Stimulated activated naive B cell treated with anti-CD40 and anti-IgM and Interleukin-4, amounts not matched to agents 10 μg/mL and 1 μg/mL and 100 μg/mL, for 72 hours (primary cell): ENCODE measurements at regions not wholly inside any gene's neighbourhood (a gene's known extent, or its start where the extent isn't known, plus 50 kb on each side); places are given as distances from the start of the nearest gene placed in this dataset.
"Not testable (repeated sequence)": the region's sequence is repeated elsewhere in the genome, so short reads cannot be mapped to it uniquely, and the experiment has no call there.

Source experiments
- ATAC-seq, 2 donors: fragments of 150-1000 bp; cut with Tn5 transposase; replicated peaks; 2 replicates each; pipeline ENCODE4 v1.10.0; 2021; ENCODE audit warnings: moderate library complexity in 1 of 2
- DNase-seq: peaks from one replicate; pipeline ENCODE4 v3.0.0; 2021
- H3K27ac Mint-ChIP-seq: one replicate; pipeline ENCODE4 v1.8.0; 2022; ENCODE audit warnings: mild to moderate bottlenecking, mixed read lengths
- H3K27me3 Mint-ChIP-seq, 2 donors: one replicate each; pipeline ENCODE4 v1.8.0; 2022; ENCODE audit warnings: mixed read lengths in 2 of 2
- H3K36me3 Mint-ChIP-seq, 2 donors: one replicate each; pipeline ENCODE4 v1.8.0; 2022; ENCODE audit warnings: mixed read lengths in 2 of 2, mild to moderate bottlenecking in 1 of 2
- H3K4me1 Mint-ChIP-seq, 2 donors: one replicate each; pipeline ENCODE4 v1.8.0; 2022; ENCODE audit warnings: mixed read lengths in 2 of 2, mild to moderate bottlenecking in 1 of 2
- H3K4me3 Mint-ChIP-seq, 2 donors: one replicate each; pipeline ENCODE4 v1.8.0; 2022; ENCODE audit warnings: mild to moderate bottlenecking in 2 of 2, mixed read lengths in 2 of 2, moderate library complexity in 1 of 2
- H3K9me3 Mint-ChIP-seq, 2 donors: one replicate each; pipeline ENCODE4 v1.8.0; 2022; ENCODE audit warnings: mixed read lengths in 2 of 2, mild to moderate bottlenecking in 1 of 2

DNA sequence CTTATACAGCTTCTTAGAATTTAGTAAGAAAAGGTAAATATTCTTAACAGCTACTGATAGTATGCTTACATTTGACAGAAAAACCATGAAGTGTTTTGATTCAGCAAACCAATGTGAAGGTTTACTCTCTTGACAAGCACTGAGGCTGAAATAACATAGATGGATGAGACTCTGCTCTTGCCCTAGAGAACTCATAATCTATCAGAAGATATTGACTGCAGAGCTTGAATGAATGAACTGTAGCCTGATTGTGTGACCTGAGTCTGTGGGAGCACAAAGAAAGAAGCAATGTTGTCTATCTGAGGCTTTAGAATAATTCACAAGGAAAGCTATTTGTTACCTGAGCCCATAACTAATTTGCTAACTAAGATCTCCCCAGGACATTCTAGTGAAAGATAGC, 1235.3 kb downstream of the OLFM4 start:
- Mint-ChIP-seq H3K27ac (no peak overlapping the region), H3K36me3 (no peaks in the 10 kb centered on the region), H3K4me3 (no peak overlapping the region), H3K4me1 (no peaks in the 10 kb centered on the region), H3K9me3 (peaks cover 5 to 14% of the 10 kb centered on the region in 2 donors), H3K27me3 (no peaks in the 10 kb centered on the region)
- DNase-seq (no peak), ATAC-seq (no peak)

- H3K9me3 Mint-ChIP-seq, result peaks cover 16 to 17% of the 10 kb centered on the region in 2 donors
- H3K4me3 Mint-ChIP-seq, H3K36me3 Mint-ChIP-seq, H3K4me1 Mint-ChIP-seq, ATAC-seq, H3K27me3 Mint-ChIP-seq, H3K27ac Mint-ChIP-seq, DNase-seq: not testable (repeated sequence)
Measured at GRCh38 chr13:54267253-54267668, 1238.6 kb downstream of the OLFM4 start.

DNA sequence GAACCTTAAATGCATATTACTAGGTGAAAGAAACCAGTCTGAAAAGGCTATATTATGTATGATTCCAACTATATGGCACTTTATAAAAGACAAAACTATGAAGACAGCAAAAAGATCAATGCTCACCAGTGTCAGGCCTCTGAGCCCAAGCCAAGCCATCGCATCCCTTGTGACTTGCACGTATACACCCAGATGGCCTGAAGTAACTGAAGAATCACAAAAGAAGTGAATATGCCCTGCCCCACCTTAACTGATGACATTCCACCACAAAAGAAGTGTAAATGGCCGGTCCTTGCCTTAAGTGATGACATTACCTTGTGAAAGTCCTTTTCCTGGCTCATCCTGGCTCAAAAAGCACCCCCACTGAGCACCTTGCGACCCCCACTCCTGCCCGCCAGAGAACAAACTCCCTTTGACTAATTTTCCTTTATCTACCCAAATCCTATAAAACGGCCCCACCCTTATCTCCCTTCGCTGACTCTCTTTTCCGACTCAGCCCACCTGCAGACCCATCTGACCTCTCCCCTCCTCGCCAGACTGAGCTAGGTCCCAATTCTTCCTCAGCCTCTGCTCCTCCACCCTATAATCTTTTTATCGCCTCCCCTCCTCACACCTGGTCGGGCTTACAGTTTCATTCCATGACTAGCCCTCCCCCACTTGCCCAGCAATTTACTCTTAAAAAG, 1239.5 kb downstream of the OLFM4 start:
- not testable (repeated sequence) for H3K36me3 Mint-ChIP-seq, H3K27ac Mint-ChIP-seq, H3K27me3 Mint-ChIP-seq, ATAC-seq, H3K4me1 Mint-ChIP-seq, H3K4me3 Mint-ChIP-seq, DNase-seq
- H3K9me3 Mint-ChIP-seq, result peaks cover 15 to 16% of the 10 kb centered on the region in 2 donors

- H3K4me3 Mint-ChIP-seq, result no peak overlapping the region
- H3K27ac Mint-ChIP-seq, result no peak overlapping the region
- no peaks in the 10 kb centered on the region for H3K36me3 Mint-ChIP-seq
- ATAC-seq (no peak), DNase-seq (no peak)
- H3K27me3 Mint-ChIP-seq, result no peaks in the 10 kb centered on the region
- peaks cover 19 to 26% of the 10 kb centered on the region in 2 donors for H3K9me3 Mint-ChIP-seq
- no peaks in the 10 kb centered on the region for H3K4me1 Mint-ChIP-seq
Measured at GRCh38 chr13:54287062-54287764, 1258.6 kb downstream of the OLFM4 start.

DNA sequence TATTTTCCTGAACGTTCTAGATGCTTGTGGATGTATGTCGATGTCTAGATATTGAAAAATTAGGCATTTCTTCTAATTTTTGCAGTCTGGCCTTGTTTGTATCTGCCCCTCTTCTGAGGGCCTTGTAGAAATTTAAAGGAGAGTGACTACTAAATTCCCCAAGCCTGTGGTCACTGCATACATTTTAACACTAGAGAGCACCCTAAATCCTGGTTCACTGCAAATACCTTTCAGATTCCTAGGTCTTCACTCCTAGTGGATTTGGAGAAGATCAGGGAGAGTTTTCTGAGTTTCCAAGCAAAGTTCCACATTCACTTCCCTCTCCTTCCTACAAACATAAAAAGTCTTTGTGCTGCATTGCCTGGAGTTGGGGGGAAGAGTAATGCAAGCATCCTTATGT, 1272.5 kb downstream of the OLFM4 start:
- Mint-ChIP-seq H3K27ac (no peak overlapping the region), H3K4me3 (no peak overlapping the region), H3K4me1 (no peaks in the 10 kb centered on the region), H3K27me3 (no peaks in the 10 kb centered on the region), H3K9me3 (peaks cover 14 to 15% of the 10 kb centered on the region in 2 donors), H3K36me3 (no peaks in the 10 kb centered on the region)
- ATAC-seq (no peak), DNase-seq (no peak)

- no peak for DNase-seq
- Mint-ChIP-seq H3K36me3 (no peaks in the 10 kb centered on the region), H3K27me3 (no peaks in the 10 kb centered on the region), H3K4me1 (no peaks in the 10 kb centered on the region), H3K9me3 (peaks cover 1 to 11% of the 10 kb centered on the region in 2 donors), H3K27ac (no peak overlapping the region), H3K4me3 (no peak overlapping the region)
- no peak for ATAC-seq
Measured at GRCh38 chr13:54305377-54305776, 1276.8 kb downstream of the OLFM4 start.

GRCh38 chr13:54312885-54313284, 1284.3 kb downstream of the OLFM4 start:
- Mint-ChIP-seq H3K4me3 (no peak overlapping the region), H3K36me3 (no peaks in the 10 kb centered on the region)

GRCh38 chr13:54317722-54318121, 1289.1 kb downstream of the OLFM4 start:
- no peak for DNase-seq
- no peaks in the 10 kb centered on the region for H3K4me1 Mint-ChIP-seq
- no peak overlapping the region for H3K27ac Mint-ChIP-seq
- H3K9me3 Mint-ChIP-seq, result peaks cover 14 to 23% of the 10 kb centered on the region in 2 donors
- no peak overlapping the region for H3K4me3 Mint-ChIP-seq
- H3K27me3 Mint-ChIP-seq, result no peaks in the 10 kb centered on the region
- ATAC-seq, result no peak
- no peaks in the 10 kb centered on the region for H3K36me3 Mint-ChIP-seq

More at GRCh38 chr13:54312885-54313284, 1284.3 kb downstream of the OLFM4 start:
- Mint-ChIP-seq H3K9me3 (peaks cover 6 to 14% of the 10 kb centered on the region in 2 donors), H3K27ac (no peak overlapping the region), H3K27me3 (no peaks in the 10 kb centered on the region), H3K4me1 (no peaks in the 10 kb centered on the region)
- ATAC-seq (no peak), DNase-seq (no peak)

DNA sequence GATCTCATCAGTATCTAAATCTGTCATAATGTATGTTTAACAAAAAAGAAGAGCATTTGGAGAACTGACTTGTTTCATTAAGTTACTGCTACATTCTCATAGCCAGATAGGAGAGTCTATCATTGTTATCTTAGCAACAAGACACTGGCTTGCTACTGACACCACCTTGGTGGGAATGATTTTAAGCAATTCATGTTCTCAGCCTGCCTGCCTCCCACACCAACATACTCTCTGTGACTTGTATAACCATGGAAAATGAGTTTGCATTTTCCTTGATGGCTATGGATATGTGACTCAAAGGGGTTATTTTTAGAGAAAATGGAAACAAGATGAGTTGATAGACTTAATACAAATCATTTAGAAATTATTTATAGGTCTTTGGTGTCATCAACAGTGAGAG, 1308.9 kb downstream of the OLFM4 start:
- Mint-ChIP-seq H3K4me1 (no peaks in the 10 kb centered on the region), H3K36me3 (no peaks in the 10 kb centered on the region), H3K4me3 (no peak overlapping the region), H3K27ac (no peak overlapping the region), H3K9me3 (peaks cover 0 to 3% of the 10 kb centered on the region in 2 donors), H3K27me3 (no peaks in the 10 kb centered on the region)
- DNase-seq, result no peak
- no peak for ATAC-seq

DNA sequence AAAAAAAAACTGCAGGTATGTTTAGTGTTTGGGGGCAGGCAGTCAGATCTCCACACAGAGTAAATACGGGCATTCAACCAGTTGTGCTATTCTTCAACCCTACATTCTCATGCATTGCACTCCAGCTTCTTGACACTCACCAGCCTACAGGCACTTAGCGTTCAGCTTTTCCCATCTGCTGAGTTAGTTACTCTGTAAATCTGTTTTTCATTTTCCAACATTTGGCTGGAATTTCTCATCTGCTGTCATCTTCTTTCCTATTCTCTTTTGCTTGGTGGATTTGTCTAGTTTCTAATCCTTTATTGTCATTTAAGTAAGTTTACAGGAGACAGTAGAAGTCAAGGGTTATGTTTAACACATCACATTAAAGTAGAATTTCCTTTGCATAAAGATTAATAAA, 1318.9 kb downstream of the OLFM4 start:
- ATAC-seq (no peak), DNase-seq (no peak)
- Mint-ChIP-seq H3K4me3 (no peak overlapping the region), H3K27ac (no peak overlapping the region), H3K36me3 (no peaks in the 10 kb centered on the region), H3K27me3 (no peaks in the 10 kb centered on the region), H3K9me3 (peaks cover 0 to 4% of the 10 kb centered on the region in 2 donors), H3K4me1 (no peaks in the 10 kb centered on the region)

GRCh38 chr13:54356209-54356608, 1327.6 kb downstream of the OLFM4 start:
- Mint-ChIP-seq H3K27me3 (no peaks in the 10 kb centered on the region), H3K4me1 (no peaks in the 10 kb centered on the region), H3K27ac (no peak overlapping the region), H3K9me3 (peaks cover under 1 to 2% of the 10 kb centered on the region in 2 donors), H3K36me3 (no peaks in the 10 kb centered on the region), H3K4me3 (no peak overlapping the region)
- no peak for ATAC-seq
- DNase-seq, result no peak

DNA sequence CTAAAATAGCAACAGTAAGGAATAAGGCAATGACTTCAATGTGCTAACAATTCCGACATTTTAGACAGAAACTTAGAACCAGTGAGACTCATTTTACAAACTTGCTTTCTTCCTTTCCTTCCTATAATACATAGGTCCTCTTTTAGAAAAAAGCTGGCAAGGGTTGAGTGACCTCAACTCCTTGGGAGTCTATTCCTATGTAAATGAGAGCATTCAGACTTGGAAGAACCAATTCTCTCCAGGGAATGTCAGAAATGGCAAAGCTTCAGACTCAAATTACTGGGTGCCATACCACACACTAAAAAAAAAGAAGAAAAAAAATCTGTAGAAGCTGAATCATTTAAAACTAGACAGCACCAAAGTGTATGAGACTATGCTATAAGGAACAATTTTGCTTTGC, 1328.2 kb downstream of the OLFM4 start:
- H3K4me1 Mint-ChIP-seq, result no peaks in the 10 kb centered on the region
- DNase-seq, result no peak
- H3K36me3 Mint-ChIP-seq, result no peaks in the 10 kb centered on the region
- no peak overlapping the region for H3K4me3 Mint-ChIP-seq
- H3K27me3 Mint-ChIP-seq, result no peaks in the 10 kb centered on the region
- no peak overlapping the region for H3K27ac Mint-ChIP-seq
- no peak for ATAC-seq
- H3K9me3 Mint-ChIP-seq, result peaks cover 0 to 2% of the 10 kb centered on the region in 2 donors

GRCh38 chr13:54357284-54357933, 1328.8 kb downstream of the OLFM4 start:
- Mint-ChIP-seq H3K27me3 (no peaks in the 10 kb centered on the region), H3K27ac (no peak overlapping the region), H3K36me3 (no peaks in the 10 kb centered on the region), H3K9me3 (peaks cover 0 to 2% of the 10 kb centered on the region in 2 donors), H3K4me1 (no peaks in the 10 kb centered on the region), H3K4me3 (no peak overlapping the region)
- no peak for ATAC-seq
- DNase-seq, result no peak

- DNase-seq (no peak), ATAC-seq (no peak)
- peaks cover 3 to 6% of the 10 kb centered on the region in 2 donors for H3K9me3 Mint-ChIP-seq
- no peaks in the 10 kb centered on the region for H3K27me3 Mint-ChIP-seq
- H3K4me1 Mint-ChIP-seq, result no peaks in the 10 kb centered on the region
- no peak overlapping the region for H3K4me3 Mint-ChIP-seq
- no peak overlapping the region for H3K27ac Mint-ChIP-seq
- H3K36me3 Mint-ChIP-seq, result no peaks in the 10 kb centered on the region
Measured at GRCh38 chr13:54361460-54361859, 1332.8 kb downstream of the OLFM4 start.

GRCh38 chr13:54366728-54367127, 1338.1 kb downstream of the OLFM4 start:
- H3K27ac Mint-ChIP-seq, result no peak overlapping the region

More at GRCh38 chr13:54366728-54367127, 1338.1 kb downstream of the OLFM4 start:
- H3K9me3 Mint-ChIP-seq, result peaks cover 4 to 6% of the 10 kb centered on the region in 2 donors
- H3K4me1 Mint-ChIP-seq, result no peaks in the 10 kb centered on the region
- ATAC-seq (no peak), DNase-seq (no peak)
- H3K4me3 Mint-ChIP-seq, result no peak overlapping the region
- no peaks in the 10 kb centered on the region for H3K36me3 Mint-ChIP-seq
- no peaks in the 10 kb centered on the region for H3K27me3 Mint-ChIP-seq
